ENCODE measurements at regions not wholly inside any gene's neighbourhood (a gene's known extent, or its start where the extent isn't known, plus 50 kb on each side); places are given as distances from the start of the nearest gene placed in this dataset.

GRCh38 chr13:107854880-107855279 lies 360.5 kb downstream of the LIG4 start:
- TF ChIP-seq CTCF (IDR thresholded peaks at IDR 0.05) (no peak), POLR2A (IDR thresholded peaks at IDR 0.05) (no peak)

GRCh38 chr13:107852072-107852471 lies 363.3 kb downstream of the LIG4 start:
- Histone ChIP-seq H3K36me3 (no peaks in the 10 kb centered on the region), H3K27ac (no peak overlapping the region), H3K9me3 (no peaks in the 10 kb centered on the region), H3K27me3 (peaks cover 0 to 3% of the 10 kb centered on the region in 2 donors), H3K4me3 (no peak overlapping the region), H3K4me1 (no peaks in the 10 kb centered on the region)
- DNase-seq: no peak
- intact Hi-C loops (cut with DNase I; ENCODE audit: low total_unique reads): no loop called here
- no peak for TF ChIP-seq POLR2A (IDR thresholded peaks at IDR 0.05)
- no peak for TF ChIP-seq CTCF (IDR thresholded peaks at IDR 0.05)

More at GRCh38 chr13:107854880-107855279, 360.5 kb downstream of the LIG4 start:
- Histone ChIP-seq H3K27me3 (no peaks in the 10 kb centered on the region), H3K9me3 (no peaks in the 10 kb centered on the region), H3K4me1 (no peaks in the 10 kb centered on the region), H3K27ac (no peak overlapping the region), H3K4me3 (no peak overlapping the region), H3K36me3 (no peaks in the 10 kb centered on the region)
- intact Hi-C loops (cut with DNase I; ENCODE audit: low total_unique reads): no loop called here
- DNase-seq: no peak

- TF ChIP-seq CTCF (IDR thresholded peaks at IDR 0.05) (no peak), POLR2A (IDR thresholded peaks at IDR 0.05) (no peak)
- no peak overlapping the region for H3K4me3 ChIP-seq
- no peak overlapping the region for H3K27ac ChIP-seq
- intact Hi-C loops (cut with DNase I; ENCODE audit: low total_unique reads): no loop called here
- no peaks in the 10 kb centered on the region for H3K9me3 ChIP-seq
- no peak for DNase-seq
- no peaks in the 10 kb centered on the region for H3K36me3 ChIP-seq
- peaks cover 0 to 3% of the 10 kb centered on the region in 2 donors for H3K27me3 ChIP-seq
- H3K4me1 ChIP-seq: no peaks in the 10 kb centered on the region
These were observed 363.7 kb downstream of the LIG4 start for GRCh38 chr13:107851670-107852069.

- intact Hi-C loops (cut with DNase I; ENCODE audit: low total_unique reads): no loop called here
- Histone ChIP-seq H3K4me1 (no peaks in the 10 kb centered on the region), H3K36me3 (no peaks in the 10 kb centered on the region), H3K27me3 (peaks cover 0 to 3% of the 10 kb centered on the region in 2 donors), H3K9me3 (no peaks in the 10 kb centered on the region), H3K4me3 (no peak overlapping the region), H3K27ac (no peak overlapping the region)
- no peak for DNase-seq
- TF ChIP-seq POLR2A (IDR thresholded peaks at IDR 0.05): no peak
- no peak for TF ChIP-seq CTCF (IDR thresholded peaks at IDR 0.05)
These were observed 367.9 kb downstream of the LIG4 start for GRCh38 chr13:107847406-107847805.

GRCh38 chr13:107846642-107847041 lies 368.7 kb downstream of the LIG4 start:
- intact Hi-C loops (cut with DNase I; ENCODE audit: low total_unique reads): no loop called here
- no peak for TF ChIP-seq POLR2A (IDR thresholded peaks at IDR 0.05)
- TF ChIP-seq CTCF (IDR thresholded peaks at IDR 0.05): no peak
- H3K9me3 ChIP-seq: no peaks in the 10 kb centered on the region
- no peaks in the 10 kb centered on the region for H3K4me1 ChIP-seq
- H3K4me3 ChIP-seq: no peak overlapping the region
- H3K27me3 ChIP-seq: peaks cover 0 to 3% of the 10 kb centered on the region in 2 donors
- DNase-seq: no peak
- H3K27ac ChIP-seq: no peak overlapping the region
- H3K36me3 ChIP-seq: no peaks in the 10 kb centered on the region
